ENCODE measurements at regions not wholly inside any gene's neighbourhood (a gene's known extent, or its start where the extent isn't known, plus 50 kb on each side); places are given as distances from the start of the nearest gene placed in this dataset.

DNA sequence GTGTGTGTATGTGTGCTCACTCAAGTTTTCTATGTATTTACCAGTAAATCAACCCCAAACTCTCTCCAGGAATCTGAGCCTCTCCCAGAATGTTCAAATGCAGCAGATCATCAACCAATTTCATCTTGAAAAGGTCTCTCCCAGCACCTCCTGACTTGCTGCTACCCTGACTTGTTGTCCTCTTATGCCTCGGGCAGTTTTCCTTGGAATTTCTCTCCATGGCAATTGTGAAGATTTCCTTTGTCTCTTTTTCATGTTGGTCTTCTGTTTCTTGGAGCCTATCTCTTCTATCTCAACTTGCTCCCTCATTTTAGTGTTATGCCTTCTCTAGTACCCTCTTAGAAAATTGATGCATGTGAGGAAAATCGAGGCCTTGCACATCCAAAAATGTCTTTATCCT lies 303.6 kb upstream of the KIF2A start:
- TF ChIP-seq EZH2 (IDR thresholded peaks at IDR 0.05; ENCODE audit: borderline replicate concordance, low read depth, low read length, severe bottlenecking), result no peak
- TF ChIP-seq CTCF (IDR thresholded peaks at IDR 0.05; ENCODE audit: borderline replicate concordance, extremely low read depth, low read length, poor library complexity, severe bottlenecking), result no peak
- Histone ChIP-seq H3K4me1 (ENCODE audit: insufficient read depth, low read length) (no peaks in the 10 kb centered on the region), H3K27me3 (ENCODE audit: insufficient read depth, low read length, poor library complexity) (peaks cover 5% of the 10 kb centered on the region), H3K4me3 (ENCODE audit: low read depth in 1 of 2, low read length in 2 of 2) (no peak overlapping the region), H3K9ac (ENCODE audit: low read depth, low read length) (no peak overlapping the region), H3K79me2 (ENCODE audit: insufficient read depth, low read length) (no peaks in the 10 kb centered on the region), H2AFZ (ENCODE audit: low read depth, low read length) (no peak overlapping the region), H3K4me2 (ENCODE audit: insufficient read depth, low read length) (no peak overlapping the region), H3K27ac (ENCODE audit: low read length) (no peak overlapping the region), H3K9me3 (ENCODE audit: insufficient read depth, low read length, severe bottlenecking) (no peaks in the 10 kb centered on the region), H4K20me1 (ENCODE audit: insufficient read depth, low read length) (no peaks in the 10 kb centered on the region), H3K36me3 (ENCODE audit: insufficient read depth, low read length) (no peaks in the 10 kb centered on the region)
- ATAC-seq (ENCODE audit: insufficient read depth, low read depth) (no peak), DNase-seq (no peak)

- Histone ChIP-seq H3K36me3 (ENCODE audit: insufficient read depth, low read length) (no peaks in the 10 kb centered on the region), H3K27ac (ENCODE audit: low read length) (no peak overlapping the region), H3K27me3 (ENCODE audit: insufficient read depth, low read length, poor library complexity) (peaks cover 7% of the 10 kb centered on the region), H4K20me1 (ENCODE audit: insufficient read depth, low read length) (no peaks in the 10 kb centered on the region), H2AFZ (ENCODE audit: low read depth, low read length) (no peak overlapping the region), H3K4me3 (ENCODE audit: low read depth in 1 of 2, low read length in 2 of 2) (no peak overlapping the region), H3K4me1 (ENCODE audit: insufficient read depth, low read length) (no peaks in the 10 kb centered on the region), H3K4me2 (ENCODE audit: insufficient read depth, low read length) (no peak overlapping the region), H3K9ac (ENCODE audit: low read depth, low read length) (no peak overlapping the region), H3K9me3 (ENCODE audit: insufficient read depth, low read length, severe bottlenecking) (no peaks in the 10 kb centered on the region), H3K79me2 (ENCODE audit: insufficient read depth, low read length) (no peaks in the 10 kb centered on the region)
- DNase-seq (no peak), ATAC-seq (ENCODE audit: insufficient read depth, low read depth) (no peak)
- TF ChIP-seq EZH2 (IDR thresholded peaks at IDR 0.05; ENCODE audit: borderline replicate concordance, low read depth, low read length, severe bottlenecking) (no peak), CTCF (IDR thresholded peaks at IDR 0.05; ENCODE audit: borderline replicate concordance, extremely low read depth, low read length, poor library complexity, severe bottlenecking) (no peak)
Measured at GRCh38 chr5:62005551-62005950, 300.5 kb upstream of the KIF2A start.

DNA sequence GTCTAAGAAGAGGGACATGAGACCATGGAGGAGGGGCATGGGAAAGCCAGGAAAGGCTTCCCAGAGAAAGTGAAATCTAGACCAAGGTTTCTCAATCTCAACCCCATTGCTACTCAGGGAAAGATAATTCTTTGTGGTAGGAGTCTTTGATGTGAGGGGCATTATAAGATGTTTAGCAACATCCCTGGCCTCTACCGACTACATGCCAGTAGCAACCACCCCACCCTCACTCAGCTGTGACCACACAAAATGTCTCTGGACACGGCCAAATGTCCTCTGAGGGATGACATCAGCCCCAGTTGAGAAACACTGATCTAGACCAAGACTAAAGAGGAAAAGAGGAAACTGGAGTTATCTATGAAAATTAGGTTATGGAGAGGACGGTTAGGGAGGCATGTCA lies 298.5 kb upstream of the KIF2A start:
- no peaks in the 10 kb centered on the region for H3K4me1 ChIP-seq (ENCODE audit: insufficient read depth, low read length)
- H2AFZ ChIP-seq (ENCODE audit: low read depth, low read length), result no peak overlapping the region
- H4K20me1 ChIP-seq (ENCODE audit: insufficient read depth, low read length), result no peaks in the 10 kb centered on the region
- TF ChIP-seq CTCF (IDR thresholded peaks at IDR 0.05; ENCODE audit: borderline replicate concordance, extremely low read depth, low read length, poor library complexity, severe bottlenecking), result no peak
- TF ChIP-seq EZH2 (IDR thresholded peaks at IDR 0.05; ENCODE audit: borderline replicate concordance, low read depth, low read length, severe bottlenecking), result no peak
- H3K79me2 ChIP-seq (ENCODE audit: insufficient read depth, low read length), result no peaks in the 10 kb centered on the region
- H3K4me2 ChIP-seq (ENCODE audit: insufficient read depth, low read length), result no peak overlapping the region
- no peaks in the 10 kb centered on the region for H3K36me3 ChIP-seq (ENCODE audit: insufficient read depth, low read length)
- H3K9ac ChIP-seq (ENCODE audit: low read depth, low read length), result no peak overlapping the region
- ATAC-seq (ENCODE audit: insufficient read depth, low read depth) (no peak), DNase-seq (no peak)
- no peak overlapping the region for H3K27ac ChIP-seq (ENCODE audit: low read length)
- H3K27me3 ChIP-seq (ENCODE audit: insufficient read depth, low read length, poor library complexity), result peaks cover 7% of the 10 kb centered on the region
- no peaks in the 10 kb centered on the region for H3K9me3 ChIP-seq (ENCODE audit: insufficient read depth, low read length, severe bottlenecking)
- H3K4me3 ChIP-seq (ENCODE audit: low read depth in 1 of 2, low read length in 2 of 2), result no peak overlapping the region

- H3K4me3 ChIP-seq (ENCODE audit: low read depth in 1 of 2, low read length in 2 of 2), result no peak overlapping the region
Measured at GRCh38 chr5:62011089-62011664, 294.8 kb upstream of the KIF2A start.

More at GRCh38 chr5:62011089-62011664, 294.8 kb upstream of the KIF2A start:
- Histone ChIP-seq H3K4me2 (ENCODE audit: insufficient read depth, low read length) (no peak overlapping the region), H3K27ac (ENCODE audit: low read length) (no peak overlapping the region), H3K9ac (ENCODE audit: low read depth, low read length) (no peak overlapping the region), H3K79me2 (ENCODE audit: insufficient read depth, low read length) (no peaks in the 10 kb centered on the region), H3K9me3 (ENCODE audit: insufficient read depth, low read length, severe bottlenecking) (no peaks in the 10 kb centered on the region), H2AFZ (ENCODE audit: low read depth, low read length) (no peak overlapping the region), H3K27me3 (ENCODE audit: insufficient read depth, low read length, poor library complexity) (peaks cover 3% of the 10 kb centered on the region), H3K4me1 (ENCODE audit: insufficient read depth, low read length) (no peaks in the 10 kb centered on the region), H4K20me1 (ENCODE audit: insufficient read depth, low read length) (no peaks in the 10 kb centered on the region), H3K36me3 (ENCODE audit: insufficient read depth, low read length) (no peaks in the 10 kb centered on the region)
- DNase-seq (no peak), ATAC-seq (ENCODE audit: insufficient read depth, low read depth) (no peak)
- no peak for TF ChIP-seq CTCF (IDR thresholded peaks at IDR 0.05; ENCODE audit: borderline replicate concordance, extremely low read depth, low read length, poor library complexity, severe bottlenecking)
- no peak for TF ChIP-seq EZH2 (IDR thresholded peaks at IDR 0.05; ENCODE audit: borderline replicate concordance, low read depth, low read length, severe bottlenecking)
